Glutamatergic neuron (in vitro differentiated cells): ENCODE measurements at regions not wholly inside any gene's neighbourhood (a gene's known extent, or its start where the extent isn't known, plus 50 kb on each side); places are given as distances from the start of the nearest gene placed in this dataset.

Experiments
- DNase-seq: peaks from one replicate; pipeline ENCODE4 v3.0.0; 2022
- H3K27ac Mint-ChIP-seq: one replicate; pipeline ENCODE4 v1.8.0; 2020; ENCODE audit warnings: mild to moderate bottlenecking, mixed read lengths, inconsistent platforms; ENCODE audit not compliant: unreplicated experiment
- H3K27me3 Mint-ChIP-seq: one replicate; pipeline ENCODE4 v1.8.0; 2020; ENCODE audit warnings: mild to moderate bottlenecking, moderate library complexity, mixed read lengths, inconsistent platforms; ENCODE audit not compliant: unreplicated experiment
- H3K36me3 Mint-ChIP-seq: one replicate; pipeline ENCODE4 v1.8.0; 2020; ENCODE audit warnings: mild to moderate bottlenecking, mixed read lengths, inconsistent platforms; ENCODE audit not compliant: unreplicated experiment
- H3K4me1 Mint-ChIP-seq: one replicate; pipeline ENCODE4 v1.8.0; 2020; ENCODE audit warnings: mild to moderate bottlenecking, low read depth, mixed read lengths, inconsistent platforms; ENCODE audit not compliant: unreplicated experiment
- H3K4me3 Mint-ChIP-seq: one replicate; pipeline ENCODE4 v1.8.0; 2020; ENCODE audit warnings: mild to moderate bottlenecking, mixed read lengths, inconsistent platforms; ENCODE audit not compliant: unreplicated experiment
- H3K9me3 Mint-ChIP-seq: one replicate; pipeline ENCODE4 v1.8.0; 2020; ENCODE audit warnings: mild to moderate bottlenecking, moderate library complexity, mixed read lengths, inconsistent platforms; ENCODE audit not compliant: unreplicated experiment
- TF ChIP-seq, protein P1 (sequence below): fragments of 200-600 bp; sonication (generic); IDR thresholded peaks from one replicate; pipeline ENCODE4 v1.5.0; 2021; ENCODE audit not compliant: partially characterized antibody, unreplicated experiment

DNA sequence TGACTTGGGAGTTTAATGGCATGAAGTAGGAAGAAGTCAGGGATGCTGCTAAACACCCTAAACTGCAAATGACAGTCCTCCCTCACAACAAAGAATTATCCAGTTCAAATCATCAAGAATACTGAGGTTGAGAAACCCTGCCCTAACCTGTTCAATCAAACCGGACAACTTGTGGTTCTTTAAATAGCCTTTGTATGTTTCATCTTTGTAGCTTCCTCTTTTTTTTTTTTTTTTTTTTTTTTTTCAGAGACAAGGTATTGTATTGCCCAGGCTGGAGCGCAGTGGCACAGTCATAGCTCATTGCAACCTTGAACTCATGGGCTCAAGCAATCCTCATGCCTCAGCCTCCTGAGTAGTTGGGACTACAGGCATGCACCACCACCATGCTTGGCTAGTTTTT, 52.5 kb upstream of the TTC29 start:
- no peaks in the 10 kb centered on the region for H3K27me3 Mint-ChIP-seq
- no peaks in the 10 kb centered on the region for H3K36me3 Mint-ChIP-seq
- no peak overlapping the region for H3K27ac Mint-ChIP-seq
- H3K4me3 Mint-ChIP-seq = no peak overlapping the region
- H3K9me3 Mint-ChIP-seq = peaks cover 2% of the 10 kb centered on the region
- TF ChIP-seq, protein P1, sequence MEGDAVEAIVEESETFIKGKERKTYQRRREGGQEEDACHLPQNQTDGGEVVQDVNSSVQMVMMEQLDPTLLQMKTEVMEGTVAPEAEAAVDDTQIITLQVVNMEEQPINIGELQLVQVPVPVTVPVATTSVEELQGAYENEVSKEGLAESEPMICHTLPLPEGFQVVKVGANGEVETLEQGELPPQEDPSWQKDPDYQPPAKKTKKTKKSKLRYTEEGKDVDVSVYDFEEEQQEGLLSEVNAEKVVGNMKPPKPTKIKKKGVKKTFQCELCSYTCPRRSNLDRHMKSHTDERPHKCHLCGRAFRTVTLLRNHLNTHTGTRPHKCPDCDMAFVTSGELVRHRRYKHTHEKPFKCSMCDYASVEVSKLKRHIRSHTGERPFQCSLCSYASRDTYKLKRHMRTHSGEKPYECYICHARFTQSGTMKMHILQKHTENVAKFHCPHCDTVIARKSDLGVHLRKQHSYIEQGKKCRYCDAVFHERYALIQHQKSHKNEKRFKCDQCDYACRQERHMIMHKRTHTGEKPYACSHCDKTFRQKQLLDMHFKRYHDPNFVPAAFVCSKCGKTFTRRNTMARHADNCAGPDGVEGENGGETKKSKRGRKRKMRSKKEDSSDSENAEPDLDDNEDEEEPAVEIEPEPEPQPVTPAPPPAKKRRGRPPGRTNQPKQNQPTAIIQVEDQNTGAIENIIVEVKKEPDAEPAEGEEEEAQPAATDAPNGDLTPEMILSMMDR = no peak
- no peak for DNase-seq
- H3K4me1 Mint-ChIP-seq = no peaks in the 10 kb centered on the region

DNA sequence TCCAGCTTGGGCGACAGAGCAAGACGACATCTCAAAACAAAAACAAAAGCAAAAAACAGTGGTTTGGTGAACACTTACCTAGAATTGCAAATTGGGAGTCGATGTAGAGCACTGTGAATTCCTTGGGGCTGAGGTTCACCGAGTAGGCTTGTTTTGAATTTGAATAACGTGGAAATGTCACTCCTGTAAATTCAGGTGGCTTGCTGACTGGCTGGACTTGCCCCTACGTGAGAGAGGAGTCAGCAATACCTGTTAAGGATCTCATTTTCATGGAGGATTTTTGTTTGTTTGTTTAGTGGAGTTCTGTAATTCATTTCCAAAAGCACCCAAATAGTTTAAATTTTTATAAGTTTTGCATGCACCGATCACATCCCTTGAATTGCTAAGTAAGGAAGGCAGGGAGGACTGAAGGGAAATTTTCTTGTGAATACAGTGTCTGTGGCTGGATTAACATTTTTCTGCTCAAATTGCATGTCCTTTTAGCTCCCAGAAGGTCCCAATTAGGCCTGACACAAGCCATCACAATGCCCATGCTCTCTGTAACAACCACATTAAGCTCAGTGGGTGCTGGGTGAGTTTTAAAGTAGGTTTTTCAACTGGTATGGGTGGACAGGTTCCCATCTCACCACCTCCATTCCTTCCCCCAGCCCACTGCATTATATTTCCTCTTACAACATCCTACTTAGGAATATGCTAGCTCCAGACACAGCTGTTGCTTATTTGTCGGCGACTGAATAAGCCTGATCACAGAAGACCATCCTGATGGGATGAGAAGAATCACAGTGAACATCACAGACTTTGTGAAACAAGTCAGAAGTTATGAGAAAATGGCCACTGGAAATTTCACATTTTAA, 58.5 kb upstream of the TTC29 start:
- Mint-ChIP-seq H3K9me3 (no peaks in the 10 kb centered on the region), H3K27me3 (no peaks in the 10 kb centered on the region), H3K4me1 (no peaks in the 10 kb centered on the region), H3K4me3 (no peak overlapping the region), H3K27ac (no peak overlapping the region), H3K36me3 (no peaks in the 10 kb centered on the region)
- DNase-seq = no peak
- TF ChIP-seq, protein P1 = no peak

DNA sequence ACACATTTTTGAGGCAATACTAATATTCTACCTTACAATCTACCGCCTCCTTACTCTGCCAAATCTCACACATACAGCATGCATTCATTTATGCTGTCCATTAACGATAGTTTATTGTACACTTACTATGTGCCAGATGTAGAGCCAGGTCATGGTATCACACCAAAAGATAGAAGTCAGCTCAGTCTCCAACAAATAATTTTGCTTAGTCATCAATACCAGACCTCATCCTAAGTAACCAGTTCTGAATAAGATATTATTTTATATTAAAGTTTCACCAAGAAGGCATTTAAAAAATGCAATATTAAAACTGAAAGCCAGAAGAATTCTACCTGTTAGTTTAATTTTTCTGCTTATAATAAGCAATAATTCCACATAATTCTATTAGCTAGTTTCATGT, 60.6 kb upstream of the TTC29 start:
- Mint-ChIP-seq H3K4me1 (no peaks in the 10 kb centered on the region), H3K36me3 (no peaks in the 10 kb centered on the region), H3K27ac (no peak overlapping the region), H3K27me3 (no peaks in the 10 kb centered on the region), H3K9me3 (no peaks in the 10 kb centered on the region), H3K4me3 (no peak overlapping the region)
- TF ChIP-seq, protein P1 = no peak
- no peak for DNase-seq

DNA sequence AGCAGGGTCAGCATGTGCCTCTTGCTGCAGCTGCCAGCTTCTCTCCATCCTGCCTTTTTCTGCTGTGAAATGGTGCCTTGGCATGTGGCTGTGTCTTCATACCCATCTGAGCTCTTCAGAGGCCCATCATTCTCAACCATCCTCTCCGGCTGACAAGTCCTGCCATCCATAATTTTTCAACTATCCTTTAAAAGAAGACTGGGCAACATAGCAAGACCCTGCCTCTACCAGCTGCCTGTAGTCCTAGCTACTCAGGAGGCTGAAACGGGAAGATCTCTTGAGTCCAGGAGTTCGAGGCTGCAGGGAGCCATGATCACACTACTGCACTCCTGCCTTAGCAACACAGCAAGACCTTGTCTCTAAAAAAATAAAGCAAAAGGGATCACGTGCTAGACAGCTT, 64.2 kb upstream of the TTC29 start:
- H3K9me3 Mint-ChIP-seq = no peaks in the 10 kb centered on the region
- no peak overlapping the region for H3K27ac Mint-ChIP-seq
- H3K4me3 Mint-ChIP-seq = no peak overlapping the region
- DNase-seq = no peak
- no peaks in the 10 kb centered on the region for H3K36me3 Mint-ChIP-seq
- TF ChIP-seq, protein P1 = no peak
- H3K4me1 Mint-ChIP-seq = peaks cover 8% of the 10 kb centered on the region
- no peaks in the 10 kb centered on the region for H3K27me3 Mint-ChIP-seq

DNA sequence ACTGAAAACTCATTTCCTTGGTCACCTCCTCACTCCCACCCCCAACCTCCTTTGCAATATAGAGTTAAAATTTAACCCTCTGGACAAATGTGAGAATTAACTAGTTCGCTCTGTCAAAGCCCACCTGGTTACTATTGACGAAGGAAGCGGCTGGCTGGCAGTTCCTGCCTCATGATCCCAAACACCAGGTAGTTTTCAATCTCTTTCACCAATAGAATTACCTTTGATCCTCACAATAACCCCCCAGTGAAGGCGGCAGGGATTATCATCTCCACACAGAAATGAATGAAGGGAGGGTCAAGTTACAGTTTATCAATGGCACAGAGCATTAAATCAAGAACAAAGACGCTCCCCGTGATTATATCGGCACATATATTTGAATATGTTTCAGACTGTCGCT, 65.7 kb upstream of the TTC29 start:
- Mint-ChIP-seq H3K4me1 (peaks cover 11% of the 10 kb centered on the region), H3K36me3 (no peaks in the 10 kb centered on the region), H3K9me3 (no peaks in the 10 kb centered on the region), H3K27ac (no peak overlapping the region), H3K4me3 (no peak overlapping the region), H3K27me3 (no peaks in the 10 kb centered on the region)
- no peak for DNase-seq
- TF ChIP-seq, protein P1 = no peak
